GM12878 (cell line): ENCODE measurements at regions not wholly inside any gene's neighbourhood (a gene's known extent, or its start where the extent isn't known, plus 50 kb on each side); places are given as distances from the start of the nearest gene placed in this dataset.

ENCODE experiments used
- ATAC-seq: fragments of 200-7000 bp; cut with Tn5 transposase; 3 replicates; pipeline ENCODE4 v1.9.1; 2020; ENCODE audit warnings: mild to moderate bottlenecking, moderate library complexity
- BruUV-seq: library from RNA; stranded (reverse); fragments of 400-500 nt; replicated peaks from 2 replicates; lab custom pipeline; 2021; lab: Mats Ljungman, UMichigan
- CTCF ChIA-PET: fragments of 300-600 bp; sonication (Branson Sonifier 250); formaldehyde crosslinking; extraction: SDS; loops from one replicate; lab custom pipeline; 2021; ENCODE audit warnings: inconsistent platforms; lab: Yijun Ruan, JAX
- POLR2A ChIA-PET: fragments of 350-600 bp; formaldehyde crosslinking; extraction: SDS; loops from one replicate; lab custom pipeline; 2021; ENCODE audit warnings: inconsistent platforms; lab: Charles Lee
- RAD21 ChIA-PET: fragments of 300-600 bp; sonication (Branson Sonifier 250); formaldehyde crosslinking; loops from one replicate; lab custom pipeline; 2023; ENCODE audit warnings: antibody characterized with exemption; ENCODE audit not compliant: unreplicated experiment; lab: Charles Lee
- SMC1A ChIA-PET: fragments of 300-600 bp; sonication (Branson Sonifier 250); formaldehyde crosslinking; loops from one replicate; lab custom pipeline; 2023; ENCODE audit not compliant: unreplicated experiment, uncharacterized antibody; lab: Charles Lee
- DNase-seq: peaks from one replicate; pipeline ENCODE4 v3.0.0-alpha.2; 2011; ENCODE audit warnings: low read depth, low spot score
- FAIRE-seq: peaks from 3 replicates; lab custom pipeline; 2011; peaks lifted over from hg19 to GRCh38; lab: Jason Lieb, UNC
- H2AFZ ChIP-seq: 2 replicates; pipeline ENCODE4 v1.6.0; 2011; ENCODE audit warnings: low read depth, low read length, control low read depth; ENCODE audit not compliant: control insufficient read depth
- H3K27ac ChIP-seq: 2 replicates; pipeline ENCODE4 v1.5.1; 2011; ENCODE audit warnings: control low read depth; ENCODE audit not compliant: control insufficient read depth, insufficient read depth
- H3K27me3 ChIP-seq, 2 experiments: replicated peaks in 1 of 2; 2 replicates each; pipeline versions ENCODE4 v1.6.0 to v1.6.1; 2011; ENCODE audit warnings: low read length in 1 of 2; ENCODE audit not compliant: control insufficient read depth in 2 of 2, insufficient read depth in 2 of 2
- H3K36me3 ChIP-seq, 2 experiments: 2 replicates each; pipeline ENCODE4 v1.5.1; 2011; ENCODE audit warnings: low read length in 1 of 2; ENCODE audit not compliant: control insufficient read depth in 2 of 2, insufficient read depth in 2 of 2
- H3K4me1 ChIP-seq: 2 replicates; pipeline ENCODE4 v1.6.1; 2011; ENCODE audit warnings: mild to moderate bottlenecking, low read length, moderate library complexity, mixed read lengths; ENCODE audit not compliant: control insufficient read depth, insufficient read depth
- H3K4me2 ChIP-seq: 2 replicates; pipeline ENCODE4 v1.6.0; 2011; ENCODE audit warnings: control low read depth; ENCODE audit not compliant: control insufficient read depth, insufficient read depth
- H3K4me3 ChIP-seq: fragments of 200-600 bp; sonication (generic); 2 replicates; pipeline ENCODE4 v1.5.1; 2016
- H3K79me2 ChIP-seq: 2 replicates; pipeline ENCODE4 v1.6.0; 2011; ENCODE audit warnings: low read length; ENCODE audit not compliant: control insufficient read depth, insufficient read depth
- H3K9ac ChIP-seq: 2 replicates; pipeline ENCODE4 v1.8.0; 2011; ENCODE audit warnings: low read length, control low read depth, mixed read lengths; ENCODE audit not compliant: control insufficient read depth, insufficient read depth
- H3K9me3 ChIP-seq: replicated peaks from 3 replicates; pipeline ENCODE4 v1.5.1; 2011; ENCODE audit warnings: mild to moderate bottlenecking, low read length; ENCODE audit not compliant: control insufficient read depth, insufficient read depth
- H4K20me1 ChIP-seq: 2 replicates; pipeline ENCODE4 v1.6.0; 2011; ENCODE audit not compliant: control insufficient read depth, insufficient read depth
- CBX5 ChIP-seq: sonication (generic); IDR thresholded peaks from 2 replicates; pipeline ENCODE4 v1.6.1; 2016; ENCODE audit warnings: low read depth, moderate library complexity, mild to moderate bottlenecking, inconsistent platforms
- CHD1 ChIP-seq: IDR thresholded peaks from 2 replicates; pipeline ENCODE4 v1.6.1; 2012; ENCODE audit warnings: low read depth, low read length, improper control_type of control experiment
- E2F8 ChIP-seq: fragments of 450-650 bp; IDR thresholded peaks from 2 replicates; pipeline ENCODE4 v1.6.1; 2018; ENCODE audit warnings: mild to moderate bottlenecking, low read depth, moderate library complexity; ENCODE audit not compliant: partially characterized antibody
- FOXK2 ChIP-seq: fragments of 450-650 bp; IDR thresholded peaks from 2 replicates; pipeline ENCODE4 v1.6.1; 2017; ENCODE audit warnings: mild to moderate bottlenecking, moderate library complexity
- FOXM1 ChIP-seq: IDR thresholded peaks from 2 replicates; pipeline ENCODE4 v1.6.1; 2012; ENCODE audit warnings: low read depth, mild to moderate bottlenecking, inconsistent platforms, low read length, moderate library complexity
- MEF2A ChIP-seq: IDR thresholded peaks from 2 replicates; pipeline ENCODE4 v1.6.1; 2011; ENCODE audit warnings: low read depth, mild to moderate bottlenecking, low read length, moderate library complexity; ENCODE audit not compliant: insufficient read depth
- NFIC ChIP-seq: IDR thresholded peaks from 2 replicates; pipeline ENCODE4 v1.6.1; 2012; ENCODE audit warnings: low read depth, mild to moderate bottlenecking, inconsistent platforms, low read length, moderate library complexity
- NFXL1 ChIP-seq: fragments of 450-650 bp; IDR thresholded peaks from 2 replicates; pipeline ENCODE4 v1.6.1; 2017; ENCODE audit warnings: antibody characterized with exemption, mild to moderate bottlenecking, borderline replicate concordance
- SMARCA5 ChIP-seq: fragments of 450-650 bp; IDR thresholded peaks from 2 replicates; pipeline ENCODE4 v1.6.1; 2017; ENCODE audit warnings: mild to moderate bottlenecking
- STAT3 ChIP-seq: IDR thresholded peaks from 2 replicates; pipeline ENCODE4 v1.6.1; 2011; ENCODE audit warnings: low read depth, low read length, improper control_type of control experiment
- SUPT20H ChIP-seq: IDR thresholded peaks from 2 replicates; pipeline ENCODE4 v1.6.1; 2011; ENCODE audit warnings: low read depth, mild to moderate bottlenecking, low read length, moderate library complexity, borderline replicate concordance; ENCODE audit not compliant: control insufficient read depth
- WGBS: methylation state at CpG from one replicate; pipeline ENCODE4 v1.1.6; 2016; ENCODE audit warnings: low lambda C conversion rate; ENCODE audit not compliant: insufficient replicate concordance, insufficient coverage; ENCODE audit errors: missing lambda C conversion rate; 5-methylcytosine and 5-hydroxymethylcytosine counted together
- in situ Hi-C: fragments of 300-500 bp; cut with MboI; formaldehyde crosslinking; loops from 9 replicates; pipeline ENCODE4 v1.14.3; 2018; ENCODE audit warnings: mixed read lengths
- intact Hi-C: fragments of 100-400 bp; cut with micrococcal nuclease; formaldehyde crosslinking; loops from one replicate; pipeline ENCODE4 v1.14.2; 2022; ENCODE audit not compliant: unreplicated experiment
- TF ChIP-seq, protein P1 (sequence below): IDR thresholded peaks from 2 replicates; pipeline ENCODE4 v1.6.1; 2011; ENCODE audit warnings: borderline replicate concordance, low read depth, mild to moderate bottlenecking, moderate library complexity, low read length; ENCODE audit not compliant: insufficient read depth, poor library complexity, severe bottlenecking
- TF ChIP-seq, protein P2 (sequence below): fragments of 450-650 bp; formaldehyde crosslinking; IDR thresholded peaks from 2 replicates; pipeline ENCODE4 v1.4.0; 2020; ENCODE audit warnings: mild to moderate bottlenecking, moderate library complexity
- TF ChIP-seq, protein P3 (sequence below): IDR thresholded peaks from 2 replicates; pipeline ENCODE4 v1.6.1; 2011; ENCODE audit warnings: low read depth, mild to moderate bottlenecking, low read length, moderate library complexity, borderline replicate concordance; ENCODE audit errors: extremely low read depth
- TF ChIP-seq, protein P4 (sequence below): IDR thresholded peaks from 2 replicates; pipeline ENCODE4 v1.6.1; 2011; ENCODE audit warnings: borderline replicate concordance, low read depth, mild to moderate bottlenecking, moderate library complexity, mixed read lengths, low read length; ENCODE audit not compliant: insufficient read depth; ENCODE audit errors: extremely low read length

GRCh38 chr14:62301911-62302310 lies 539.7 kb downstream of the SNAPC1 start:
- WGBS = 0% methylated on average over 1 of the region's 1 CpG
- no peak for FAIRE-seq

More at GRCh38 chr14:62301911-62302310, 539.7 kb downstream of the SNAPC1 start:
- no peaks in the 10 kb centered on the region for H4K20me1 ChIP-seq
- TF ChIP-seq FOXK2 = no peak
- TF ChIP-seq FOXM1 = no peak
- TF ChIP-seq STAT3 = no peak
- TF ChIP-seq NFXL1 = no peak
- TF ChIP-seq, protein P1, sequence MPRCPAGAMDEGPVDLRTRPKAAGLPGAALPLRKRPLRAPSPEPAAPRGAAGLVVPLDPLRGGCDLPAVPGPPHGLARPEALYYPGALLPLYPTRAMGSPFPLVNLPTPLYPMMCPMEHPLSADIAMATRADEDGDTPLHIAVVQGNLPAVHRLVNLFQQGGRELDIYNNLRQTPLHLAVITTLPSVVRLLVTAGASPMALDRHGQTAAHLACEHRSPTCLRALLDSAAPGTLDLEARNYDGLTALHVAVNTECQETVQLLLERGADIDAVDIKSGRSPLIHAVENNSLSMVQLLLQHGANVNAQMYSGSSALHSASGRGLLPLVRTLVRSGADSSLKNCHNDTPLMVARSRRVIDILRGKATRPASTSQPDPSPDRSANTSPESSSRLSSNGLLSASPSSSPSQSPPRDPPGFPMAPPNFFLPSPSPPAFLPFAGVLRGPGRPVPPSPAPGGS = no peak
- no peak for TF ChIP-seq SMARCA5
- TF ChIP-seq NFIC = no peak
- no peak for TF ChIP-seq SUPT20H
- TF ChIP-seq, protein P2, sequence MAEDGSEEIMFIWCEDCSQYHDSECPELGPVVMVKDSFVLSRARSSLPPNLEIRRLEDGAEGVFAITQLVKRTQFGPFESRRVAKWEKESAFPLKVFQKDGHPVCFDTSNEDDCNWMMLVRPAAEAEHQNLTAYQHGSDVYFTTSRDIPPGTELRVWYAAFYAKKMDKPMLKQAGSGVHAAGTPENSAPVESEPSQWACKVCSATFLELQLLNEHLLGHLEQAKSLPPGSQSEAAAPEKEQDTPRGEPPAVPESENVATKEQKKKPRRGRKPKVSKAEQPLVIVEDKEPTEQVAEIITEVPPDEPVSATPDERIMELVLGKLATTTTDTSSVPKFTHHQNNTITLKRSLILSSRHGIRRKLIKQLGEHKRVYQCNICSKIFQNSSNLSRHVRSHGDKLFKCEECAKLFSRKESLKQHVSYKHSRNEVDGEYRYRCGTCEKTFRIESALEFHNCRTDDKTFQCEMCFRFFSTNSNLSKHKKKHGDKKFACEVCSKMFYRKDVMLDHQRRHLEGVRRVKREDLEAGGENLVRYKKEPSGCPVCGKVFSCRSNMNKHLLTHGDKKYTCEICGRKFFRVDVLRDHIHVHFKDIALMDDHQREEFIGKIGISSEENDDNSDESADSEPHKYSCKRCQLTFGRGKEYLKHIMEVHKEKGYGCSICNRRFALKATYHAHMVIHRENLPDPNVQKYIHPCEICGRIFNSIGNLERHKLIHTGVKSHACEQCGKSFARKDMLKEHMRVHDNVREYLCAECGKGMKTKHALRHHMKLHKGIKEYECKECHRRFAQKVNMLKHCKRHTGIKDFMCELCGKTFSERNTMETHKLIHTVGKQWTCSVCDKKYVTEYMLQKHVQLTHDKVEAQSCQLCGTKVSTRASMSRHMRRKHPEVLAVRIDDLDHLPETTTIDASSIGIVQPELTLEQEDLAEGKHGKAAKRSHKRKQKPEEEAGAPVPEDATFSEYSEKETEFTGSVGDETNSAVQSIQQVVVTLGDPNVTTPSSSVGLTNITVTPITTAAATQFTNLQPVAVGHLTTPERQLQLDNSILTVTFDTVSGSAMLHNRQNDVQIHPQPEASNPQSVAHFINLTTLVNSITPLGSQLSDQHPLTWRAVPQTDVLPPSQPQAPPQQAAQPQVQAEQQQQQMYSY (CRISPR knock-in tag) = no peak
- no peak for TF ChIP-seq E2F8
- TF ChIP-seq CHD1 = no peak
- TF ChIP-seq, protein P3, sequence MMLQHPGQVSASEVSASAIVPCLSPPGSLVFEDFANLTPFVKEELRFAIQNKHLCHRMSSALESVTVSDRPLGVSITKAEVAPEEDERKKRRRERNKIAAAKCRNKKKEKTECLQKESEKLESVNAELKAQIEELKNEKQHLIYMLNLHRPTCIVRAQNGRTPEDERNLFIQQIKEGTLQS = no peak
- TF ChIP-seq, protein P4, sequence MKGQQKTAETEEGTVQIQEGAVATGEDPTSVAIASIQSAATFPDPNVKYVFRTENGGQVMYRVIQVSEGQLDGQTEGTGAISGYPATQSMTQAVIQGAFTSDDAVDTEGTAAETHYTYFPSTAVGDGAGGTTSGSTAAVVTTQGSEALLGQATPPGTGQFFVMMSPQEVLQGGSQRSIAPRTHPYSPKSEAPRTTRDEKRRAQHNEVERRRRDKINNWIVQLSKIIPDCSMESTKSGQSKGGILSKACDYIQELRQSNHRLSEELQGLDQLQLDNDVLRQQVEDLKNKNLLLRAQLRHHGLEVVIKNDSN = no peak
- no peak for TF ChIP-seq CBX5
- TF ChIP-seq MEF2A = no peak
- TF ChIP-seq, all 136 proteins: peak for 0
- Histone ChIP-seq H3K9me3 (no peaks in the 10 kb centered on the region), H3K27me3 (no peaks in the 10 kb centered on the region), H2AFZ (no peak overlapping the region), H3K36me3 (no peaks in the 10 kb centered on the region), H3K27ac (no peak overlapping the region), H3K4me1 (no peaks in the 10 kb centered on the region), H3K9ac (no peak overlapping the region), H3K4me3 (no peak overlapping the region), H3K79me2 (no peaks in the 10 kb centered on the region), H3K4me2 (no peak overlapping the region)
- in situ Hi-C loops (no loop called here), intact Hi-C loops (no loop called here)
- SMC1A ChIA-PET = no interaction called here
- no TSS peak for BruUV-seq
- no peak for ATAC-seq
- POLR2A ChIA-PET = no interaction called here
- DNase-seq = no peak
- CTCF ChIA-PET = no interaction called here
- RAD21 ChIA-PET = no interaction called here
